Keratinocyte (primary cell): ENCODE measurements at regions not wholly inside any gene's neighbourhood (a gene's known extent, or its start where the extent isn't known, plus 50 kb on each side); places are given as distances from the start of the nearest gene placed in this dataset.

Experiments used
- DNase-seq: peaks from one replicate; pipeline ENCODE4 v3.0.0-alpha.2; 2011; ENCODE audit warnings: low read depth, missing footprints, low spot score
- FAIRE-seq: peaks from 2 replicates; lab custom pipeline; 2011; peaks lifted over from hg19 to GRCh38; lab: Jason Lieb, UNC
- H2AFZ ChIP-seq: 2 replicates; pipeline ENCODE4 v1.6.0; 2012; ENCODE audit warnings: low read length, control low read depth, inconsistent platforms; ENCODE audit not compliant: control insufficient read depth
- H3K27ac ChIP-seq: 2 replicates; pipeline ENCODE4 v1.5.1; 2011; ENCODE audit warnings: low read length; ENCODE audit not compliant: control insufficient read depth, insufficient read depth
- H3K27me3 ChIP-seq: 3 replicates; pipeline ENCODE4 v1.6.0; 2011; ENCODE audit warnings: low read length; ENCODE audit not compliant: control insufficient read depth, insufficient read depth; ENCODE audit errors: extremely low read depth
- H3K36me3 ChIP-seq, 2 experiments: 2 replicates in 1 of 2; 3 replicates in 1 of 2; pipeline ENCODE4 v1.5.1; 2011; ENCODE audit warnings: low read length in 2 of 2, mild to moderate bottlenecking in 1 of 2; ENCODE audit not compliant: control insufficient read depth in 2 of 2, insufficient read depth in 2 of 2; ENCODE audit errors: extremely low read depth in 1 of 2
- H3K4me1 ChIP-seq: 3 replicates; pipeline ENCODE4 v1.5.1; 2011; ENCODE audit warnings: low read length; ENCODE audit not compliant: control insufficient read depth, insufficient read depth; ENCODE audit errors: extremely low read depth
- H3K4me2 ChIP-seq: 3 replicates; pipeline ENCODE4 v1.6.0; 2011; ENCODE audit warnings: low read depth, low read length; ENCODE audit not compliant: control insufficient read depth, insufficient read depth; ENCODE audit errors: extremely low read depth
- H3K4me3 ChIP-seq, 3 experiments: fragments of 200-600 bp in 1 of 3; sonication (generic) in 1 of 3; 2 replicates in 2 of 3; 3 replicates in 1 of 3; pipeline ENCODE4 v1.5.1; 2011 to 2016; ENCODE audit warnings: low read length in 3 of 3, mild to moderate bottlenecking in 3 of 3, control low read depth in 2 of 3, inconsistent platforms in 1 of 3, low read depth in 1 of 3, mixed read lengths in 1 of 3, mixed run types in 1 of 3, moderate library complexity in 1 of 3; ENCODE audit not compliant: control insufficient read depth in 2 of 3, insufficient read depth in 2 of 3; ENCODE audit errors: extremely low read depth in 1 of 3
- H3K79me2 ChIP-seq: 2 replicates; pipeline ENCODE4 v1.6.0; 2012; ENCODE audit warnings: low read length; ENCODE audit not compliant: control insufficient read depth, insufficient read depth
- H3K9ac ChIP-seq: 3 replicates; pipeline ENCODE4 v1.6.0; 2011; ENCODE audit warnings: low read length; ENCODE audit not compliant: control insufficient read depth, insufficient read depth; ENCODE audit errors: extremely low read depth
- H3K9me1 ChIP-seq: 3 replicates; pipeline ENCODE4 v1.6.0; 2011; ENCODE audit warnings: low read length; ENCODE audit not compliant: control insufficient read depth, insufficient read depth; ENCODE audit errors: extremely low read depth
- H3K9me3 ChIP-seq: 2 replicates; pipeline ENCODE4 v1.5.1; 2012; ENCODE audit warnings: low read depth, low read length; ENCODE audit not compliant: control insufficient read depth
- H4K20me1 ChIP-seq: 3 replicates; pipeline ENCODE4 v1.6.0; 2011; ENCODE audit warnings: low read length; ENCODE audit not compliant: control insufficient read depth, insufficient read depth; ENCODE audit errors: extremely low read depth
- CTCF ChIP-seq, 3 experiments: IDR thresholded peaks in 1 of 3; conservative IDR thresholded peaks in 1 of 3; optimal IDR thresholded peaks in 1 of 3; 2 replicates in 2 of 3; 3 replicates in 1 of 3; pipeline versions ENCODE3 to v1.5.1; 2011; ENCODE audit warnings: low read length in 3 of 3, mild to moderate bottlenecking in 3 of 3, moderate library complexity in 2 of 3, control low read depth in 1 of 3, inconsistent platforms in 1 of 3; ENCODE audit not compliant: insufficient read depth in 2 of 3; ENCODE audit errors: extremely low read depth in 1 of 3
- EZH2 ChIP-seq: IDR thresholded peaks from one replicate; pipeline ENCODE4 v1.6.1; 2012; ENCODE audit warnings: inconsistent platforms, mild to moderate bottlenecking, low read length, moderate library complexity
- dilution Hi-C: fragments of 300-500 bp; cut with MboI; formaldehyde crosslinking; loops from one replicate; pipeline ENCODE4 v1.7.0; 2020; ENCODE audit warnings: low sequenced_read_pairs; ENCODE audit not compliant: extremely low pct_ligation_motif_present

GRCh38 chr7:67962863-67963262, 966.2 kb downstream of the TYW1 start:
- FAIRE-seq = no peak

GRCh38 chr7:67976490-67976889, 979.9 kb downstream of the TYW1 start:
- H3K9ac ChIP-seq = no peak overlapping the region

More at GRCh38 chr7:67962863-67963262, 966.2 kb downstream of the TYW1 start:
- Histone ChIP-seq H2AFZ (no peak overlapping the region), H4K20me1 (no peaks in the 10 kb centered on the region), H3K9ac (no peak overlapping the region), H3K36me3 (no peaks in the 10 kb centered on the region), H3K27me3 (no peaks in the 10 kb centered on the region), H3K4me3 (no peak overlapping the region), H3K27ac (no peak overlapping the region), H3K9me1 (no peaks in the 10 kb centered on the region), H3K9me3 (no peaks in the 10 kb centered on the region), H3K79me2 (no peaks in the 10 kb centered on the region), H3K4me1 (no peaks in the 10 kb centered on the region), H3K4me2 (no peak overlapping the region)
- no peak for DNase-seq
- dilution Hi-C loops = no loop called here
- TF ChIP-seq EZH2 (no peak), CTCF (optimal IDR thresholded peaks at IDR 0.05 in 1 of 3, IDR thresholded peaks at IDR 0.05 in 1 of 3, conservative IDR thresholded peaks at IDR 0.05 in 1 of 3; ENCODE audit: extremely low read depth in 1 of 3, insufficient read depth in 2 of 3, low read length in 3 of 3) (no peak)

More at GRCh38 chr7:67976490-67976889, 979.9 kb downstream of the TYW1 start:
- Histone ChIP-seq H3K79me2 (no peaks in the 10 kb centered on the region), H3K36me3 (no peaks in the 10 kb centered on the region), H3K27me3 (no peaks in the 10 kb centered on the region), H4K20me1 (no peaks in the 10 kb centered on the region), H2AFZ (no peak overlapping the region), H3K4me2 (no peak overlapping the region), H3K4me1 (no peaks in the 10 kb centered on the region), H3K27ac (no peak overlapping the region), H3K9me1 (no peaks in the 10 kb centered on the region), H3K9me3 (no peaks in the 10 kb centered on the region), H3K4me3 (no peak overlapping the region)
- dilution Hi-C loops = no loop called here
- no peak for TF ChIP-seq CTCF (optimal IDR thresholded peaks at IDR 0.05 in 1 of 3, IDR thresholded peaks at IDR 0.05 in 1 of 3, conservative IDR thresholded peaks at IDR 0.05 in 1 of 3; ENCODE audit: extremely low read depth in 1 of 3, insufficient read depth in 2 of 3, low read length in 3 of 3)
- no peak for TF ChIP-seq EZH2
- DNase-seq (no peak), FAIRE-seq (no peak)
